ENCODE measurements at regions not wholly inside any gene's neighbourhood (a gene's known extent, or its start where the extent isn't known, plus 50 kb on each side); places are given as distances from the start of the nearest gene placed in this dataset.

GRCh38 chr20:6993011-6993410 lies 225.5 kb downstream of the BMP2 start:
- H3K9me3 ChIP-seq: no peaks in the 10 kb centered on the region
- H3K27ac ChIP-seq (ENCODE audit: low read length): no peak overlapping the region
- POLR2A ChIA-PET: no interaction called here
- no peaks in the 10 kb centered on the region for H3K4me1 ChIP-seq (ENCODE audit: control insufficient read depth in 1 of 2, extremely low read depth in 1 of 2, insufficient read depth in 2 of 2, low read length in 2 of 2)
- CTCF ChIA-PET: no interaction called here
- Mint-ChIP-seq H3K27me3 (no peaks in the 10 kb centered on the region), H3K9me3 (peaks cover 4 to 35% (median 22%) of the 10 kb centered on the region in 3 donors), H3K4me3 (no peak overlapping the region), H3K27ac (no peak overlapping the region), H3K36me3 (no peaks in the 10 kb centered on the region), H3K4me1 (no peaks in the 10 kb centered on the region)
- H3K4me3 ChIP-seq (ENCODE audit: control insufficient read depth in 1 of 2, extremely low read depth in 1 of 2, low read length in 1 of 2): no peak overlapping the region
- WGBS (ENCODE audit: insufficient coverage): no CpG with 5 or more reads among the region's 2 CpGs
- no peaks in the 10 kb centered on the region for H3K27me3 ChIP-seq (replicated peaks in 1 of 2; ENCODE audit: control insufficient read depth in 2 of 2, extremely low read depth in 1 of 2, insufficient read depth in 2 of 2, low read length in 1 of 2)
- no peak for ATAC-seq (replicated peaks in 1 of 4)
- DNase-seq: no peak
- no peaks in the 10 kb centered on the region for H3K36me3 ChIP-seq (ENCODE audit: control insufficient read depth in 2 of 2, extremely low read depth in 1 of 2, insufficient read depth in 1 of 2, low read length in 1 of 2)

DNA sequence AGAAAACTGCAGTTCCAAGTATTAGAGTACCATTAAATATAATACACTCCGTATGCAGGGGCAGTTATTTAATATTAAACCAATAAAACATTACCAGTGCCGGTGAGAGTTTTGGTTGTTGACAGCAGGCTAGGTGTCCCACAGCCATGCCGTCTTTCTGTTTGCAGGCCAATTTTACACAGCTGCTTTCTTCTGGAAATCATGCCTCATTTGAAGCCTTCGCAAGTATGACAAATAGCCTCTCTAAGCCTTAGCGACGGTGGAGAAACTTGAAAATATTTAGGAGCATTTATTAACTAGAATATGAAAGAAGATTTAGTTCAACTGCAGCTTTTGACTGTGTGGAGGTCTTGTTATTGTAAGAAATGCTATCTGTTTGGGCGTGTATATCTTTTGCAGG lies 226.0 kb downstream of the BMP2 start:
- no peak for ATAC-seq (replicated peaks in 1 of 4)
- H3K27ac ChIP-seq (ENCODE audit: low read length): no peak overlapping the region
- Mint-ChIP-seq H3K4me3 (no peak overlapping the region), H3K36me3 (no peaks in the 10 kb centered on the region), H3K27ac (no peak overlapping the region), H3K4me1 (no peaks in the 10 kb centered on the region), H3K27me3 (no peaks in the 10 kb centered on the region), H3K9me3 (peaks cover 4 to 35% (median 22%) of the 10 kb centered on the region in 3 donors)
- DNase-seq: no peak
- no peaks in the 10 kb centered on the region for H3K27me3 ChIP-seq (replicated peaks in 1 of 2; ENCODE audit: control insufficient read depth in 2 of 2, extremely low read depth in 1 of 2, insufficient read depth in 2 of 2, low read length in 1 of 2)
- no peak overlapping the region for H3K4me3 ChIP-seq (ENCODE audit: control insufficient read depth in 1 of 2, extremely low read depth in 1 of 2, low read length in 1 of 2)
- ChIA-PET POLR2A (no interaction called here), CTCF (no interaction called here)
- no peaks in the 10 kb centered on the region for H3K36me3 ChIP-seq (ENCODE audit: control insufficient read depth in 2 of 2, extremely low read depth in 1 of 2, insufficient read depth in 1 of 2, low read length in 1 of 2)
- H3K9me3 ChIP-seq: no peaks in the 10 kb centered on the region
- no peaks in the 10 kb centered on the region for H3K4me1 ChIP-seq (ENCODE audit: control insufficient read depth in 1 of 2, extremely low read depth in 1 of 2, insufficient read depth in 2 of 2, low read length in 2 of 2)
- no CpG with 5 or more reads among the region's 7 CpGs for WGBS (ENCODE audit: insufficient coverage)

DNA sequence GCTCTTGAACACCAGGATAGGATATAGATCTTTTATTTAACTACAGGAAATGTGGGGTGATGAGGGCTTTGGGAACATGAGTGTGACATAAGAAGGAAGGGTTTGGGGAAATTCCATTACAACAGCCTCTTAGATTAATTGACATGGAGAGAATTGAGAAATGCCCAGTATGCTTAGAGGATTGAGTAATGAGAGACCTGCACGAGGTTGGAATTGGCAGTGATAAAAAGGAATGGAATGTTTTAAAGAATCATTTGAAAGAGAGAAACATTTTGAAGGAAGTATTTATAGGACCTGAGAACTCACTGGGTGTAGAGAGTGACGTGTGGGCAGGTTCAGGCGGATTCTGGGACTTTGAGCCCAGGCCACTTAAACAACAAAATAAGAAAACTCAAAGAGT lies 227.0 kb downstream of the BMP2 start:
- no peaks in the 10 kb centered on the region for H3K9me3 ChIP-seq
- H3K27ac ChIP-seq (ENCODE audit: low read length): no peak overlapping the region
- Mint-ChIP-seq H3K36me3 (no peaks in the 10 kb centered on the region), H3K27me3 (no peaks in the 10 kb centered on the region), H3K27ac (no peak overlapping the region), H3K4me3 (no peak overlapping the region), H3K9me3 (peaks cover 4 to 35% (median 22%) of the 10 kb centered on the region in 3 donors), H3K4me1 (no peaks in the 10 kb centered on the region)
- 78% methylated on average over 1 of the region's 3 CpGs for WGBS (ENCODE audit: insufficient coverage)
- no peaks in the 10 kb centered on the region for H3K36me3 ChIP-seq (ENCODE audit: control insufficient read depth in 2 of 2, extremely low read depth in 1 of 2, insufficient read depth in 1 of 2, low read length in 1 of 2)
- ChIA-PET POLR2A (no interaction called here), CTCF (no interaction called here)
- ATAC-seq (replicated peaks in 1 of 4) (no peak), DNase-seq (no peak)
- H3K4me3 ChIP-seq (ENCODE audit: control insufficient read depth in 1 of 2, extremely low read depth in 1 of 2, low read length in 1 of 2): no peak overlapping the region
- H3K4me1 ChIP-seq (ENCODE audit: control insufficient read depth in 1 of 2, extremely low read depth in 1 of 2, insufficient read depth in 2 of 2, low read length in 2 of 2): no peaks in the 10 kb centered on the region
- H3K27me3 ChIP-seq (replicated peaks in 1 of 2; ENCODE audit: control insufficient read depth in 2 of 2, extremely low read depth in 1 of 2, insufficient read depth in 2 of 2, low read length in 1 of 2): no peaks in the 10 kb centered on the region

DNA sequence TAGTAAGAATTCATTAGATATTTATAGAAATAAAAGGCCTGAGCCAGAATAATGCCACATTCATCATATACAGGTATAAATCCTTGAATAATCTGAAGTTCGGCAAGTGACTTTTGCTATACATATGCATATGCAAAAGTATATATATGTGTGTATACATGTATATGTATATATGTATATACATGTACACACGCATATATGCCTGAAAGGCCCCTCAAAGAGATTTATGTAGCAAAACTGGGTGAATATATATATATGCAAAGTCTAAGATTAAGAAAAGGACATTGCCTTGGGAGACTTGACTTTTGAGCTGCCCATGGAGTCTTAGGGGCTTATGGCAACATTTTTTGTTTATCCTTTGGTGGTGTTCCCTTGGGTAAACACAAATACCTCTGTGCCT lies 231.4 kb downstream of the BMP2 start:
- no peak overlapping the region for H3K4me3 ChIP-seq (ENCODE audit: control insufficient read depth in 1 of 2, extremely low read depth in 1 of 2, low read length in 1 of 2)
- H3K4me1 ChIP-seq (ENCODE audit: control insufficient read depth in 1 of 2, extremely low read depth in 1 of 2, insufficient read depth in 2 of 2, low read length in 2 of 2): no peaks in the 10 kb centered on the region
- ATAC-seq (replicated peaks in 1 of 4) (no peak), DNase-seq (no peak)
- ChIA-PET POLR2A (no interaction called here), CTCF (no interaction called here)
- no peaks in the 10 kb centered on the region for H3K9me3 ChIP-seq
- H3K36me3 ChIP-seq (ENCODE audit: control insufficient read depth in 2 of 2, extremely low read depth in 1 of 2, insufficient read depth in 1 of 2, low read length in 1 of 2): no peaks in the 10 kb centered on the region
- H3K27ac ChIP-seq (ENCODE audit: low read length): no peak overlapping the region
- no peaks in the 10 kb centered on the region for H3K4me1 Mint-ChIP-seq
- no peak overlapping the region for H3K4me3 Mint-ChIP-seq
- WGBS (ENCODE audit: insufficient coverage): no CpG with 5 or more reads among the region's 2 CpGs
- no peaks in the 10 kb centered on the region for H3K36me3 Mint-ChIP-seq
- no peaks in the 10 kb centered on the region for H3K27me3 ChIP-seq (replicated peaks in 1 of 2; ENCODE audit: control insufficient read depth in 2 of 2, extremely low read depth in 1 of 2, insufficient read depth in 2 of 2, low read length in 1 of 2)
- peaks cover 2 to 24% (median 14%) of the 10 kb centered on the region in 3 donors for H3K9me3 Mint-ChIP-seq
- H3K27ac Mint-ChIP-seq: no peak overlapping the region
- no peaks in the 10 kb centered on the region for H3K27me3 Mint-ChIP-seq

DNA sequence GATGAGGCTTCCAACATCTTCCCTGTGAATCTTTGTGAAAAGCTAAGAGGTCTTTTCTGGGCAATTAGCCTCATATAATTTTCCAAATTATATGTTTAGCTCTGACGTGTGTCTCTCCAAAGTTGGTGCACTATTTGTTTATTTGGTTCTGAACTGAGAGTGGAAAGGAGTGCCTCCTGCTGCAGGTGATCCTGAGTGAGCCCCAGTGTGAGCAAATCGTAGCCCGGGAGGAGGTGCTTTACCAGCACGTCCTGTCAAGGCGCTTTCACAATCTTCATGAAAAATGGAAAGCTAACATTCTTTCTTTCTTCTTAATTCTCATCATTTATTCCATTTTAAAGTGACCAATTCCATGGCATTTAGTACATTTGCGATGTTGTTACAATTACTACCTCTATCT lies 231.9 kb downstream of the BMP2 start:
- 100% methylated on average over 2 of the region's 6 CpGs for WGBS (ENCODE audit: insufficient coverage)
- Histone ChIP-seq H3K27ac (ENCODE audit: low read length) (no peak overlapping the region), H3K4me1 (ENCODE audit: control insufficient read depth in 1 of 2, extremely low read depth in 1 of 2, insufficient read depth in 2 of 2, low read length in 2 of 2) (no peaks in the 10 kb centered on the region), H3K4me3 (ENCODE audit: control insufficient read depth in 1 of 2, extremely low read depth in 1 of 2, low read length in 1 of 2) (no peak overlapping the region), H3K27me3 (replicated peaks in 1 of 2; ENCODE audit: control insufficient read depth in 2 of 2, extremely low read depth in 1 of 2, insufficient read depth in 2 of 2, low read length in 1 of 2) (no peaks in the 10 kb centered on the region), H3K36me3 (ENCODE audit: control insufficient read depth in 2 of 2, extremely low read depth in 1 of 2, insufficient read depth in 1 of 2, low read length in 1 of 2) (no peaks in the 10 kb centered on the region), H3K9me3 (no peaks in the 10 kb centered on the region)
- Mint-ChIP-seq H3K4me3 (no peak overlapping the region), H3K36me3 (no peaks in the 10 kb centered on the region), H3K27ac (no peak overlapping the region), H3K4me1 (no peaks in the 10 kb centered on the region), H3K9me3 (peaks cover 0 to 19% (median 11%) of the 10 kb centered on the region in 3 donors), H3K27me3 (no peaks in the 10 kb centered on the region)
- CTCF ChIA-PET: no interaction called here
- POLR2A ChIA-PET: no interaction called here
- ATAC-seq (replicated peaks in 1 of 4) (no peak), DNase-seq (no peak)

GRCh38 chr20:7003598-7003997 lies 236.1 kb downstream of the BMP2 start:
- Histone ChIP-seq H3K36me3 (ENCODE audit: control insufficient read depth in 2 of 2, extremely low read depth in 1 of 2, insufficient read depth in 1 of 2, low read length in 1 of 2) (no peaks in the 10 kb centered on the region), H3K27me3 (replicated peaks in 1 of 2; ENCODE audit: control insufficient read depth in 2 of 2, extremely low read depth in 1 of 2, insufficient read depth in 2 of 2, low read length in 1 of 2) (no peaks in the 10 kb centered on the region), H3K9me3 (no peaks in the 10 kb centered on the region), H3K4me1 (ENCODE audit: control insufficient read depth in 1 of 2, extremely low read depth in 1 of 2, insufficient read depth in 2 of 2, low read length in 2 of 2) (no peaks in the 10 kb centered on the region), H3K27ac (ENCODE audit: low read length) (no peak overlapping the region), H3K4me3 (ENCODE audit: control insufficient read depth in 1 of 2, extremely low read depth in 1 of 2, low read length in 1 of 2) (no peak overlapping the region)
- no peaks in the 10 kb centered on the region for H3K36me3 Mint-ChIP-seq
- peaks cover 7 to 30% (median 15%) of the 10 kb centered on the region in 3 donors for H3K9me3 Mint-ChIP-seq
- ChIA-PET POLR2A (no interaction called here), CTCF (no interaction called here)
- WGBS (ENCODE audit: insufficient coverage): no CpG with 5 or more reads among the region's 1 CpG
- H3K4me1 Mint-ChIP-seq: no peaks in the 10 kb centered on the region
- H3K27ac Mint-ChIP-seq: no peak overlapping the region
- ATAC-seq (replicated peaks in 1 of 4): no peak
- H3K27me3 Mint-ChIP-seq: no peaks in the 10 kb centered on the region
- no peak for DNase-seq
- H3K4me3 Mint-ChIP-seq: no peak overlapping the region

DNA sequence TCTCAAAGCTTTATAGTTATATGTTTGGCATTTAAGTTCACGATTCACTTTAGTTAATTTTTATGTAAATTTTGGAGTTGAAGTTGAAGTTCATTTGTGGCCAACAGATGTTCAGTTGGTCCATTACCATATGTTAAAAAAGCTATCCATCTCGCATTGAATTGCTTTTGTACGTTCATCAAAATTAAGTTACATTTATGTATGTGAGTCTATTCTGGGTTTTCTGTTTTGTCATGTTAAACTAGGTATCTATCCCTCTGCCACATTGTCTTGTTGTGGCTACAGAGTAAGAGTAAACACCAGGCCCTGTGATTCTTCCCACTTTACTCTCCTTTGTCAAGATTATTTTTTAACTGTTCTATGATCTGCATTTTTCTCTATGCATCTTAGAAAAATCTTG lies 237.3 kb downstream of the BMP2 start:
- no peak for ATAC-seq (replicated peaks in 1 of 4)
- H3K4me3 Mint-ChIP-seq: no peak overlapping the region
- Histone ChIP-seq H3K9me3 (peaks cover 2% of the 10 kb centered on the region), H3K27ac (ENCODE audit: low read length) (no peak overlapping the region), H3K4me1 (ENCODE audit: control insufficient read depth in 1 of 2, extremely low read depth in 1 of 2, insufficient read depth in 2 of 2, low read length in 2 of 2) (no peaks in the 10 kb centered on the region), H3K36me3 (ENCODE audit: control insufficient read depth in 2 of 2, extremely low read depth in 1 of 2, insufficient read depth in 1 of 2, low read length in 1 of 2) (no peaks in the 10 kb centered on the region), H3K27me3 (replicated peaks in 1 of 2; ENCODE audit: control insufficient read depth in 2 of 2, extremely low read depth in 1 of 2, insufficient read depth in 2 of 2, low read length in 1 of 2) (no peaks in the 10 kb centered on the region), H3K4me3 (ENCODE audit: control insufficient read depth in 1 of 2, extremely low read depth in 1 of 2, low read length in 1 of 2) (no peak overlapping the region)
- no peaks in the 10 kb centered on the region for H3K27me3 Mint-ChIP-seq
- POLR2A ChIA-PET: no interaction called here
- no CpG with 5 or more reads among the region's 3 CpGs for WGBS (ENCODE audit: insufficient coverage)
- H3K36me3 Mint-ChIP-seq: no peaks in the 10 kb centered on the region
- peaks cover 7 to 37% (median 18%) of the 10 kb centered on the region in 3 donors for H3K9me3 Mint-ChIP-seq
- DNase-seq: no peak
- H3K4me1 Mint-ChIP-seq: no peaks in the 10 kb centered on the region
- CTCF ChIA-PET: no interaction called here
- H3K27ac Mint-ChIP-seq: no peak overlapping the region

Measured in T-cell (primary cell).